ENCODE measurements at regions not wholly inside any gene's neighbourhood (a gene's known extent, or its start where the extent isn't known, plus 50 kb on each side); places are given as distances from the start of the nearest gene placed in this dataset.

GRCh38 chr13:34847766-34848165 is 94.3 kb upstream of the NBEA start:
- Histone ChIP-seq H3K9ac (no peak overlapping the region), H3K27me3 (ENCODE audit: insufficient read depth, low read depth) (no peaks in the 10 kb centered on the region), H4K20me1 (ENCODE audit: insufficient read depth) (no peaks in the 10 kb centered on the region), H3K79me2 (ENCODE audit: insufficient read depth, low read depth) (no peaks in the 10 kb centered on the region), H3K27ac (no peak overlapping the region), H3K4me3 (IDR thresholded peaks at IDR 0.05; ENCODE audit: insufficient read depth, low read depth, low read length) (no peak overlapping the region), H3K36me3 (ENCODE audit: insufficient read depth) (no peaks in the 10 kb centered on the region), H3K4me1 (ENCODE audit: low read depth, poor library complexity, severe bottlenecking) (no peaks in the 10 kb centered on the region), H3K4me2 (no peak overlapping the region), H2AFZ (ENCODE audit: low read depth) (no peak overlapping the region)
- TF ChIP-seq CTCF (conservative IDR thresholded peaks at IDR 0.05; ENCODE audit: low read depth, low read length), result no peak

- H2AFZ ChIP-seq (ENCODE audit: low read depth), result no peak overlapping the region
- H3K9ac ChIP-seq, result no peak overlapping the region
- no peak for TF ChIP-seq CTCF (conservative IDR thresholded peaks at IDR 0.05; ENCODE audit: low read depth, low read length)
- H3K27me3 ChIP-seq (ENCODE audit: insufficient read depth, low read depth), result no peaks in the 10 kb centered on the region
- H3K4me3 ChIP-seq (IDR thresholded peaks at IDR 0.05; ENCODE audit: insufficient read depth, low read depth, low read length), result no peak overlapping the region
- H3K4me2 ChIP-seq, result no peak overlapping the region
- H3K4me1 ChIP-seq (ENCODE audit: low read depth, poor library complexity, severe bottlenecking), result no peaks in the 10 kb centered on the region
- H3K27ac ChIP-seq, result no peak overlapping the region
- H3K79me2 ChIP-seq (ENCODE audit: insufficient read depth, low read depth), result no peaks in the 10 kb centered on the region
- H3K36me3 ChIP-seq (ENCODE audit: insufficient read depth), result no peaks in the 10 kb centered on the region
- no peaks in the 10 kb centered on the region for H4K20me1 ChIP-seq (ENCODE audit: insufficient read depth)
Measured at GRCh38 chr13:34849406-34849805, 92.7 kb upstream of the NBEA start.

GRCh38 chr13:34853161-34853560 is 88.9 kb upstream of the NBEA start:
- no peaks in the 10 kb centered on the region for H3K36me3 ChIP-seq (ENCODE audit: insufficient read depth)
- H3K79me2 ChIP-seq (ENCODE audit: insufficient read depth, low read depth), result no peaks in the 10 kb centered on the region
- H3K27ac ChIP-seq, result no peak overlapping the region
- no peaks in the 10 kb centered on the region for H3K4me1 ChIP-seq (ENCODE audit: low read depth, poor library complexity, severe bottlenecking)
- H3K4me2 ChIP-seq, result no peak overlapping the region
- no peak overlapping the region for H3K9ac ChIP-seq
- H2AFZ ChIP-seq (ENCODE audit: low read depth), result no peak overlapping the region
- H3K27me3 ChIP-seq (ENCODE audit: insufficient read depth, low read depth), result no peaks in the 10 kb centered on the region
- H4K20me1 ChIP-seq (ENCODE audit: insufficient read depth), result no peaks in the 10 kb centered on the region
- TF ChIP-seq CTCF (conservative IDR thresholded peaks at IDR 0.05; ENCODE audit: low read depth, low read length), result no peak
- no peak overlapping the region for H3K4me3 ChIP-seq (IDR thresholded peaks at IDR 0.05; ENCODE audit: insufficient read depth, low read depth, low read length)

GRCh38 chr13:34857558-34858325 is 84.3 kb upstream of the NBEA start:
- Histone ChIP-seq H2AFZ (ENCODE audit: low read depth) (no peak overlapping the region), H3K4me3 (IDR thresholded peaks at IDR 0.05; ENCODE audit: insufficient read depth, low read depth, low read length) (no peak overlapping the region), H3K4me2 (no peak overlapping the region), H3K27me3 (ENCODE audit: insufficient read depth, low read depth) (no peaks in the 10 kb centered on the region), H3K4me1 (ENCODE audit: low read depth, poor library complexity, severe bottlenecking) (no peaks in the 10 kb centered on the region), H3K27ac (no peak overlapping the region), H3K36me3 (ENCODE audit: insufficient read depth) (no peaks in the 10 kb centered on the region), H3K9ac (no peak overlapping the region), H4K20me1 (ENCODE audit: insufficient read depth) (no peaks in the 10 kb centered on the region), H3K79me2 (ENCODE audit: insufficient read depth, low read depth) (no peaks in the 10 kb centered on the region)
- no peak for TF ChIP-seq CTCF (conservative IDR thresholded peaks at IDR 0.05; ENCODE audit: low read depth, low read length)

All from KMS-11 (cell line).